Psoas muscle (tissue), 7 donors: ENCODE measurements at regions not wholly inside any gene's neighbourhood (a gene's known extent, or its start where the extent isn't known, plus 50 kb on each side); places are given as distances from the start of the nearest gene placed in this dataset.

ENCODE experiments used
- ATAC-seq, 4 donors: fragments of 200-7000 bp; cut with Tn5 transposase; one replicate each; pipeline ENCODE4 v1.9.1; 2020; ENCODE audit warnings: moderate library complexity in 3 of 4, mild to moderate bottlenecking in 2 of 4
- DNase-seq, 2 donors: peaks; one replicate each; pipeline ENCODE4 v3.0.0-alpha.2; 2020
- H3K27ac ChIP-seq: fragments of 200-600 bp; one replicate; pipeline ENCODE4 v1.8.0; 2022
- H3K27me3 ChIP-seq, 3 donors: fragments of 200-600 bp in 1 of 3; one replicate each; pipeline versions ENCODE4 v1.6.1 to v1.8.0; 2013 to 2022; ENCODE audit warnings: low read length in 2 of 3, mild to moderate bottlenecking in 2 of 3, moderate library complexity in 1 of 3; ENCODE audit not compliant: insufficient read depth in 3 of 3
- H3K36me3 ChIP-seq, 2 donors: fragments of 200-600 bp in 1 of 2; one replicate each; pipeline versions ENCODE4 v1.6.1 to v1.8.0; 2013 to 2022; ENCODE audit warnings: low read depth in 1 of 2, mild to moderate bottlenecking in 1 of 2, moderate library complexity in 1 of 2; ENCODE audit not compliant: insufficient read depth in 1 of 2
- H3K4me1 ChIP-seq: fragments of 200-600 bp; one replicate; pipeline ENCODE4 v1.8.0; 2022
- H3K4me3 ChIP-seq: fragments of 200-600 bp; one replicate; pipeline ENCODE4 v1.8.0; 2022; ENCODE audit warnings: mild to moderate bottlenecking
- H3K9me3 ChIP-seq: fragments of 200-600 bp; one replicate; pipeline ENCODE4 v1.8.0; 2022
- WGBS, 3 donors: extraction: QIAGEN DNeasy Blood & Tissue Kit; methylation state at CpG; one replicate each; pipeline versions ENCODE4 v1.1.6 to v1.1.7; 2013; 5-methylcytosine and 5-hydroxymethylcytosine counted together
- intact Hi-C, 2 donors: fragments of 100-400 bp; cut with DNase I; formaldehyde crosslinking; loops; one replicate each; pipeline versions ENCODE4 v1.11.0 to v1.14.2; 2022
- TF ChIP-seq, protein P1 (sequence below): fragments of 200-600 bp; IDR thresholded peaks from one replicate; pipeline ENCODE4 v1.8.0; 2022; ENCODE audit warnings: antibody characterized with exemption
- donor health status: healthy with polysubstance abuse.
- donor health status: DM: no; HTN: no; CAD: no; lungs with moderate emphysema.
- donor health status: Bipolar disorder and iron deficiency.
- donor health status: healthy.
- donor health status: DM: yes; HTN: yes; CAD: no.
- donor health status: DM: no; HTN: no; CAD: no.
- donor health status: DM: yes; HTN: yes; CAD: no.

DNA sequence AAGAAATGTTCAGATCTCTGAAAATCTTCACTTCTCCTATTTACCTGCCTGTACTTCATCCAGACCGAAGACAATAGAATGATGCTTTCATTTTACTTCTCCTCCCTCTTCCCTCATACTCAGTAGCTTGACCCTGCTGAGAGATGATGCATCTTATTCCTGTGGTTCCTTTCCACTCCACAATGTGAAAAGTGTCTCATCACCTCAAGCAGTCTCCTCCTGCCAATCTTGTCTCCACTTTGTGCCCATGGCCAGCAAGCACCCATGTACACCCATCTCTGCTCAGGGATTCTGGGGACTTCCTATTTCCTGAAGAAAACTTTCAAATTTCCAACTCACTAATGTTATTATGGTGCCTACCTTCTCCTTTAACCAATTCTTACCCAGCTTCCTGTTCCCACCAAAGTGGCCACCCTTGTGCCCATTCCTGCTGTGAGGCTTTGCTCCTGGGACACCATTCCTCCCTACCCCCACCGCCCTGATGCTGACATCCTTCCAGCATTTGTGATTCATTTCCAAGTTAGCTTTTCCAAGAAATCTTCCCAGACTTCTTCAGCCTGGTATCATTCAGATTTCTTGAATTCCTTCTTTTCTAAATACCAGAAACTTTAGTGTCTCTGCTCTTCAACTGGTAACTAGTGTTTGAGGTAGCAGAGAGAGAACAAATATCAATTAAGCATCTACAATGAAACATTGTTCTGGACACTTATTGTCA lies 212.5 kb downstream of the POSTN start:
- no peak for ATAC-seq
- H3K9me3 ChIP-seq: no peaks in the 10 kb centered on the region
- WGBS, 3 donors: 32 to 55% (median 42%) methylated on average over 2 of the region's 2 CpGs

DNA sequence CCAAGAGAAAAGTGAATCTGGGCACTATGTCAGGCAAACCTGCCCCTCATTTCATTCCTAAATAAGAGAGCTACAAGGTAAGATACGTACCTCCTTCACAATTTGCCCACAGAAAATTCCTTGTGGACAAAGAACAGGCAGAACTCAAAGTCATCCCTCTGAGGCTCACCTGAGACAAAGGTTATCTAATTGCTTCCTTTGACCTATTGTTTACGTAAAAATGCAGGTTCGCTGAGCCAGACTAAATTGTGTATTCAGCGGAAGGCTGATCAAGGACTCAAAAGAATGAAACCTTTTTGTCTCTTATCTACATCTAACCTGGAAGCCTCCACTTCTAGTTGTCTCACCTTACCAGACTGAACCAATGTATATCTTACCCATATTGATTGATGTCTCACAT lies 213.3 kb downstream of the POSTN start:
- TF ChIP-seq, protein P1, sequence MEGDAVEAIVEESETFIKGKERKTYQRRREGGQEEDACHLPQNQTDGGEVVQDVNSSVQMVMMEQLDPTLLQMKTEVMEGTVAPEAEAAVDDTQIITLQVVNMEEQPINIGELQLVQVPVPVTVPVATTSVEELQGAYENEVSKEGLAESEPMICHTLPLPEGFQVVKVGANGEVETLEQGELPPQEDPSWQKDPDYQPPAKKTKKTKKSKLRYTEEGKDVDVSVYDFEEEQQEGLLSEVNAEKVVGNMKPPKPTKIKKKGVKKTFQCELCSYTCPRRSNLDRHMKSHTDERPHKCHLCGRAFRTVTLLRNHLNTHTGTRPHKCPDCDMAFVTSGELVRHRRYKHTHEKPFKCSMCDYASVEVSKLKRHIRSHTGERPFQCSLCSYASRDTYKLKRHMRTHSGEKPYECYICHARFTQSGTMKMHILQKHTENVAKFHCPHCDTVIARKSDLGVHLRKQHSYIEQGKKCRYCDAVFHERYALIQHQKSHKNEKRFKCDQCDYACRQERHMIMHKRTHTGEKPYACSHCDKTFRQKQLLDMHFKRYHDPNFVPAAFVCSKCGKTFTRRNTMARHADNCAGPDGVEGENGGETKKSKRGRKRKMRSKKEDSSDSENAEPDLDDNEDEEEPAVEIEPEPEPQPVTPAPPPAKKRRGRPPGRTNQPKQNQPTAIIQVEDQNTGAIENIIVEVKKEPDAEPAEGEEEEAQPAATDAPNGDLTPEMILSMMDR: no peak
- 91 to 94% (median 92%) methylated on average over 4 of the region's 4 CpGs for WGBS, 3 donors
- intact Hi-C loops: no loop called here
- Histone ChIP-seq H3K27me3 (no peaks in the 10 kb centered on the region), H3K36me3 (no peaks in the 10 kb centered on the region), H3K9me3 (no peaks in the 10 kb centered on the region), H3K4me3 (no peak overlapping the region), H3K4me1 (no peaks in the 10 kb centered on the region), H3K27ac (no peak overlapping the region)
- no peak for DNase-seq
- no peak for ATAC-seq

More for the DNA sequence above, 212.5 kb downstream of the POSTN start:
- Histone ChIP-seq H3K36me3 (no peaks in the 10 kb centered on the region), H3K27me3 (no peaks in the 10 kb centered on the region), H3K4me3 (no peak overlapping the region), H3K27ac (no peak overlapping the region), H3K4me1 (no peaks in the 10 kb centered on the region)
- no peak for DNase-seq
- intact Hi-C loops: no loop called here
- TF ChIP-seq, protein P1: no peak

DNA sequence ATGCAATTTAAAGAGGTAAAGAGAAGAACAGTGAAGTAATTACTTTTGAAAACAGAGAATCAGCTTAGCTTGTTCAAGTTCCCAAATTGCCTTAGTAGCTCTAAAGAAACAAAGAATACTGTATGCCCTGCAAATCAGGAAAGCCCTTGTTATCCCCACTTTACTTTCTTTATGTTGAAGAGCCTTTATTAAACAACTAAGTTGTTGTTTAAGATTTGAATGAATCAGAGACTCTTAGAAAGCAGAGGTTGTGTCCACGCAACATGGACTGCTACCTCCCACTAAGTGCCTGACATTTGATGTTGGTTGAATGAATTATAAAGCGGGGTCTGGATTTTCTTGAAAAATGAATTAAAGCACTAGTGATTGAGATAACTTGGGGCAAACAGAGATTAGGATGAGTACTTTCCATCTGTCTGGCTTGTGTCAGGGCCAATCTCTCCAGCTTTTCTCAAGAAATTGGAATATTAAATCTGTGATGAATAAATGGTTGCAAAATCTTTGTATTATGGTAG lies 214.7 kb downstream of the POSTN start:
- no peaks in the 10 kb centered on the region for H3K9me3 ChIP-seq
- no peaks in the 10 kb centered on the region for H3K36me3 ChIP-seq
- intact Hi-C loops: no loop called here
- 94 to 95% (median 94%) methylated on average over 2 of the region's 2 CpGs for WGBS, 3 donors
- H3K4me1 ChIP-seq: no peaks in the 10 kb centered on the region
- no peak overlapping the region for H3K4me3 ChIP-seq
- ATAC-seq (no peak), DNase-seq (no peak)
- H3K27me3 ChIP-seq: no peaks in the 10 kb centered on the region
- TF ChIP-seq, protein P1: no peak
- no peak overlapping the region for H3K27ac ChIP-seq

DNA sequence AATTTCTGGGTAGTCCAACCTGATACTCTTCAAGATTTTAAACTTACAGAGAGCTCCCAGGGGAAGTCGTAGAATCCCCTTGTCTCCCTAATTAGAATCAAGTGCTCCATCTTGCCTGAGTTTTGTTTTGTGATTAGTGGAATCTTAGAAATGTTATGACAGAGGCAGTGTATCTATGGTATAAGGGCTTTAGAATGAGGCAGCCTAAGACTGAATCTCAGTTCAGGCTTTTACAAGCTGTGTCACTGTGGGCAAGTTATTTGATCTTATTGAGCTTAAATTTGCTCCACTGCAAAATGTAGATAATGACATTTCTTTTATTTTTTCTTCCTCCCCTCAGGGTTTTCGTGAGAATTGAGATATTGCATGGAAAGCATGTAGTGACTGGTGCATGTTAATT lies 215.5 kb downstream of the POSTN start:
- Histone ChIP-seq H3K27me3 (no peaks in the 10 kb centered on the region), H3K36me3 (no peaks in the 10 kb centered on the region), H3K27ac (no peak overlapping the region), H3K4me3 (no peak overlapping the region), H3K4me1 (no peaks in the 10 kb centered on the region), H3K9me3 (no peaks in the 10 kb centered on the region)
- intact Hi-C loops: no loop called here
- DNase-seq (no peak), ATAC-seq (no peak)
- TF ChIP-seq, protein P1: no peak
- WGBS, 3 donors: 73 to 76% (median 75%) methylated on average over 2 of the region's 2 CpGs

DNA sequence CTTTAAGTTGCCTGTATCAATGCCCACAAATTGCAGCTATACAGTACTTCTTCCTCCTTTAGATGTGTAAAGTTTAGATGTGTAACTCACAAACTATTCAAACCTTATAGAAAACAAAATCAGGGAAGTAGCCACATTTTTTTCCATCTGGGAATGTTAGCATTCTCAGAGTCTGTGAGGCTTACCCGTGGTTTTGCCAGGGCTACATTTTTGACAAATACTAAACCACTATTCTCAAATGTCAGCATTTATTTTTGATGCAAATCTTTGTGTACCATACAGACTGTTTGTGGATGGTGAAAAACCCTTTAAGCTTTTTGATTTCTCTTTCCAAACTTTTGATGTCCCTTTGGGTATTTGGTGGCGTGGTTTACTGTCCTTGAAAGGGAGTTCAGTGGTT lies 216.4 kb downstream of the POSTN start:
- TF ChIP-seq, protein P1: no peak
- DNase-seq (no peak), ATAC-seq (no peak)
- 37 to 61% (median 50%) methylated on average over 2 of the region's 2 CpGs for WGBS, 3 donors
- Histone ChIP-seq H3K27ac (no peak overlapping the region), H3K9me3 (no peaks in the 10 kb centered on the region), H3K27me3 (no peaks in the 10 kb centered on the region), H3K4me1 (no peaks in the 10 kb centered on the region), H3K4me3 (no peak overlapping the region), H3K36me3 (no peaks in the 10 kb centered on the region)
- intact Hi-C loops: no loop called here
